Cardiac fibroblast (primary cell): ENCODE measurements at regions not wholly inside any gene's neighbourhood (a gene's known extent, or its start where the extent isn't known, plus 50 kb on each side); places are given as distances from the start of the nearest gene placed in this dataset.

Source experiments
- DNase-seq, 2 donors: peaks; one replicate each; pipeline versions ENCODE4 v3.0.0 to v3.0.0-alpha.2; 2010; ENCODE audit warnings: low read depth in 2 of 2
- H3K4me3 ChIP-seq, 2 donors: replicated peaks in 1 of 2; 1 replicate in 1 of 2; 2 replicates in 1 of 2; pipeline ENCODE4 v1.5.1; 2011; ENCODE audit warnings: low read depth in 2 of 2, low read length in 2 of 2, mild to moderate bottlenecking in 2 of 2, moderate library complexity in 1 of 2
- CTCF ChIP-seq: IDR thresholded peaks from one replicate; pipeline ENCODE4 v1.5.1; 2011; ENCODE audit warnings: low read depth, mild to moderate bottlenecking, low read length, inconsistent platforms

- DNase-seq: peak in 1 of 2 donors; percentile 4
- H3K4me3 ChIP-seq: no peak overlapping the region
- TF ChIP-seq CTCF: no peak
Measured at GRCh38 chr11:101745756-101746155, 161.9 kb upstream of the TRPC6 start.

DNA sequence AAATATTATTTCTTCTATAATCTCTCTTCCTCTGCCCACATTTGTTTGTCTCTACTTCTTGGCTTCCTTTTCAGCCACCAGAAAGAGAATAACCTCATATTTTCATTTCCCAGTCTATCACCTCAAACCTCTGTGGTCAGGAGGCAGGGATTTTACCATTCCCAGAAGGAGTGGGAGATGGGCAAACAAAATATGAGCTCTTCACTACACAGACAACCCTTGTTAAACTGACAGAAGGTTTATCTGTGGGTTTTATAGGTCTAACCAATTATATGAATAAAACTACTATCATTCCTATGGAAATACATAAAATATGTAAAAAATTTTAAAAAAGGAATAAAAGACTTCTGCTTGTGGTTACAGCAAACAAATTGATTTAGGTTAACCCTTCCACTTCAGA is 160.0 kb upstream of the TRPC6 start:
- no peak for DNase-seq
- TF ChIP-seq CTCF: no peak
- no peak overlapping the region for H3K4me3 ChIP-seq

GRCh38 chr11:101741479-101742175 is 157.8 kb upstream of the TRPC6 start:
- no peak overlapping the region for H3K4me3 ChIP-seq
- TF ChIP-seq CTCF: no peak
- no peak for DNase-seq

GRCh38 chr11:101741061-101741460 is 157.3 kb upstream of the TRPC6 start:
- no peak for TF ChIP-seq CTCF
- no peak for DNase-seq
- no peak overlapping the region for H3K4me3 ChIP-seq

GRCh38 chr11:101738452-101738851 is 154.6 kb upstream of the TRPC6 start:
- DNase-seq: no peak
- no peak for TF ChIP-seq CTCF

DNA sequence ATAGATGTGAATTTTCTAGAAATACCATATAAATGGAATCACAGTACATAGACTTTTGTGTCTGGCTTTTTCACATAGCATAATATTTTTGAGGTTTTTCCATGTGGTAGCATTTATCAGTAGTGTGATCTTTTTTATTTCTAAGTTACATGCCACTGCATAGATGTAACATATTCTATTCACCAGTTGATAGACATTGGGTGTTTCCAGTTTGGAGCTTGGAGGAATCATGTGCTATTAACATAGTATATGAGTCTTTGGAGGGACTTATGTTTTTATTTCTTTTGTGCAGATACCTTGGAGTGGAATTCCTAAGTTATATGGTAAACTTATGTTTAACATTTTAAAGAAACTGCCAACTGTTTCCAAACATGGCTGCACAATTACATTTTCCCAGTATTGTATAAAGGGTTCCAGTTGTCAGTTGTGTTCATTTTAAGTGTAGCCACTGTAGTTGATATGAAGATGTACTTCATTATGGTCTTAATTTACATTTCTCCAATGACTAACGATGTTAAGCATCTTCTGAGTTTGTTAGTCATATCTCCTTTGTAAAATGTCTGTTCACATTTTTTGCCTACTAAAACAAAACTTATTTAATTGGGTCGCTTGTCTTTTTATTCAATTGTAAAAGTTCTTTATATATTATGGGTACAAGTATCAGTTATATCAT is 145.7 kb upstream of the TRPC6 start:
- H3K4me3 ChIP-seq: no peak overlapping the region
- DNase-seq: no peak
- no peak for TF ChIP-seq CTCF

More at GRCh38 chr11:101738452-101738851, 154.6 kb upstream of the TRPC6 start:
- no peak overlapping the region for H3K4me3 ChIP-seq
